ENCODE measurements at regions not wholly inside any gene's neighbourhood (a gene's known extent, or its start where the extent isn't known, plus 50 kb on each side); places are given as distances from the start of the nearest gene placed in this dataset.

DNA sequence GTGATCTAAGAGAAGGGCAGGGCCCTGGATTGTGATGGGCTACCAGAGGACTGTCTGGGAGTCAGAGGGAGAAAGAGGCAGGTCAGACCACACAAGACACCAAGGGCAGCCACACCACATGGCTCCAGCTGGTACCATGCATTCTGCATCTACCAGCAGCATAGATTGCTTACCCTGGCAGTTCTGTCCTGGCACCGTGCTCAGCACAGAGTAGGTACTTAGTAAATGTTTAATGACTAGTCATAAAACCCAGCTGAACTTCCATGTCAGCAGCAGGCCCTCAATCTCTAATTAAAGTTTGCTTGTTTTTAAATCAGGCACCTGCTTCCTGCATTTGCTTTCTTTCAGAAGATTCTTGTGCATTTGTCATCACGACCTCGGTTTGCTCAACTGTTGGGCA, 77.3 kb upstream of the ATP2B2 start:
- TF ChIP-seq, protein P1, sequence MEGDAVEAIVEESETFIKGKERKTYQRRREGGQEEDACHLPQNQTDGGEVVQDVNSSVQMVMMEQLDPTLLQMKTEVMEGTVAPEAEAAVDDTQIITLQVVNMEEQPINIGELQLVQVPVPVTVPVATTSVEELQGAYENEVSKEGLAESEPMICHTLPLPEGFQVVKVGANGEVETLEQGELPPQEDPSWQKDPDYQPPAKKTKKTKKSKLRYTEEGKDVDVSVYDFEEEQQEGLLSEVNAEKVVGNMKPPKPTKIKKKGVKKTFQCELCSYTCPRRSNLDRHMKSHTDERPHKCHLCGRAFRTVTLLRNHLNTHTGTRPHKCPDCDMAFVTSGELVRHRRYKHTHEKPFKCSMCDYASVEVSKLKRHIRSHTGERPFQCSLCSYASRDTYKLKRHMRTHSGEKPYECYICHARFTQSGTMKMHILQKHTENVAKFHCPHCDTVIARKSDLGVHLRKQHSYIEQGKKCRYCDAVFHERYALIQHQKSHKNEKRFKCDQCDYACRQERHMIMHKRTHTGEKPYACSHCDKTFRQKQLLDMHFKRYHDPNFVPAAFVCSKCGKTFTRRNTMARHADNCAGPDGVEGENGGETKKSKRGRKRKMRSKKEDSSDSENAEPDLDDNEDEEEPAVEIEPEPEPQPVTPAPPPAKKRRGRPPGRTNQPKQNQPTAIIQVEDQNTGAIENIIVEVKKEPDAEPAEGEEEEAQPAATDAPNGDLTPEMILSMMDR (IDR thresholded peaks at IDR 0.05; ENCODE audit: low read length), result no peak
- no peak for TF ChIP-seq EZH2 (IDR thresholded peaks at IDR 0.05; ENCODE audit: borderline replicate concordance, low read length)

All from OCI-LY1 (cell line).